OCI-LY3 (cell line): ENCODE measurements at regions not wholly inside any gene's neighbourhood (a gene's known extent, or its start where the extent isn't known, plus 50 kb on each side); places are given as distances from the start of the nearest gene placed in this dataset.
A peak's percentile ranks its signal among the peaks of the same experiment; 100 is the strongest.

Source experiments
- H2AFZ ChIP-seq: fragments of 200-600, 300-600 bp; shearing (Covaris generic); 2 replicates; pipeline ENCODE4 v1.6.0; 2014; ENCODE audit warnings: antibody characterized with exemption, low read depth, low read length
- H3K27ac ChIP-seq: fragments of 200-600, 300-600 bp; sonication (generic); 2 replicates; pipeline ENCODE4 v1.5.1; 2014; ENCODE audit warnings: mild to moderate bottlenecking, low read length, moderate library complexity, mixed read lengths
- H3K27me3 ChIP-seq: fragments of 200-600, 300-600 bp; sonication (generic); 2 replicates; pipeline ENCODE4 v1.6.1; 2014; ENCODE audit warnings: low read depth, low read length, mixed read lengths
- H3K36me3 ChIP-seq: fragments of 200-600, 300-600 bp; sonication (generic); replicated peaks from 2 replicates; pipeline ENCODE3; 2014; ENCODE audit warnings: low read depth, low read length, mixed read lengths
- H3K4me1 ChIP-seq: fragments of 300-600, 200-600 bp; sonication (generic); 2 replicates; pipeline ENCODE4 v1.6.1; 2014; ENCODE audit warnings: low read length, mixed read lengths
- H3K4me2 ChIP-seq: fragments of 200-600, 300-600 bp; sonication (generic); 2 replicates; pipeline ENCODE4 v1.6.1; 2014; ENCODE audit warnings: low read length, mixed read lengths
- H3K4me3 ChIP-seq: fragments of 300-600, 200-600 bp; sonication (generic); 2 replicates; pipeline ENCODE4 v1.5.1; 2014; ENCODE audit warnings: antibody characterized with exemption, mild to moderate bottlenecking, low read length, moderate library complexity
- H3K79me2 ChIP-seq: fragments of 300-600, 200-600 bp; shearing (Covaris generic); 2 replicates; pipeline ENCODE4 v1.6.1; 2014; ENCODE audit warnings: mild to moderate bottlenecking, low read length, mixed read lengths
- H3K9ac ChIP-seq: fragments of 300-600, 200-600 bp; shearing (Covaris generic); 2 replicates; pipeline ENCODE4 v1.6.0; 2014; ENCODE audit warnings: mild to moderate bottlenecking, low read length, moderate library complexity
- H3K9me3 ChIP-seq: fragments of 200-600, 300-600 bp; shearing (Covaris generic); 2 replicates; pipeline ENCODE4 v1.6.1; 2014; ENCODE audit warnings: low read length, mixed read lengths; ENCODE audit not compliant: insufficient read depth
- H4K20me1 ChIP-seq: fragments of 200-600, 300-600 bp; sonication (generic); 2 replicates; pipeline ENCODE4 v1.6.1; 2016; ENCODE audit warnings: low read length, mixed read lengths; ENCODE audit not compliant: insufficient read depth
- CTCF ChIP-seq: fragments of 200-600, 300-600 bp; sonication (generic); IDR thresholded peaks from 2 replicates; pipeline ENCODE4 v1.5.1; 2014; ENCODE audit warnings: antibody characterized with exemption, low read length, low read depth
- EZH2phosphoT487 ChIP-seq: fragments of 200-600 bp; shearing (Covaris generic); IDR thresholded peaks from 2 replicates; pipeline ENCODE4 v1.6.1; 2018; ENCODE audit warnings: antibody characterized with exemption, mixed run types, low read depth

- H3K27me3 ChIP-seq, result no peaks in the 10 kb centered on the region
- no peak for TF ChIP-seq EZH2phosphoT487
- no peak for TF ChIP-seq CTCF
- no peaks in the 10 kb centered on the region for H3K36me3 ChIP-seq
- H4K20me1 ChIP-seq, result no peaks in the 10 kb centered on the region
- no peak overlapping the region for H3K9ac ChIP-seq
- H3K4me3 ChIP-seq, result no peak overlapping the region
- no peak overlapping the region for H3K4me2 ChIP-seq
- H3K79me2 ChIP-seq, result no peaks in the 10 kb centered on the region
- H3K4me1 ChIP-seq, result no peaks in the 10 kb centered on the region
- 0 out of 2 replicates have a peak overlapping the region, but pooled peaks have one; percentile 63 for H2AFZ ChIP-seq
- no peak overlapping the region for H3K27ac ChIP-seq
- no peaks in the 10 kb centered on the region for H3K9me3 ChIP-seq
Observed at GRCh38 chr4:117327491-117327890, 242.1 kb upstream of the TRAM1L1 start.

- TF ChIP-seq EZH2phosphoT487, result no peak
- TF ChIP-seq CTCF, result no peak
- H3K4me1 ChIP-seq, result no peaks in the 10 kb centered on the region
- H3K27me3 ChIP-seq, result no peaks in the 10 kb centered on the region
- no peaks in the 10 kb centered on the region for H3K36me3 ChIP-seq
- H4K20me1 ChIP-seq, result no peaks in the 10 kb centered on the region
- H2AFZ ChIP-seq, result no peak overlapping the region
- no peak overlapping the region for H3K9ac ChIP-seq
- no peak overlapping the region for H3K27ac ChIP-seq
- H3K4me3 ChIP-seq, result no peak overlapping the region
- H3K79me2 ChIP-seq, result no peaks in the 10 kb centered on the region
- H3K9me3 ChIP-seq, result no peaks in the 10 kb centered on the region
- no peak overlapping the region for H3K4me2 ChIP-seq
Observed at GRCh38 chr4:117328333-117328732, 243.0 kb upstream of the TRAM1L1 start.

- TF ChIP-seq CTCF (no peak), EZH2phosphoT487 (no peak)
Observed at GRCh38 chr4:117331817-117332216, 246.4 kb upstream of the TRAM1L1 start.

GRCh38 chr4:117334451-117335188 is 249.2 kb upstream of the TRAM1L1 start:
- no peaks in the 10 kb centered on the region for H3K27me3 ChIP-seq
- no peak overlapping the region for H3K27ac ChIP-seq
- H3K9me3 ChIP-seq, result no peaks in the 10 kb centered on the region
- H3K4me1 ChIP-seq, result peaks cover 9% of the 10 kb centered on the region
- no peaks in the 10 kb centered on the region for H3K79me2 ChIP-seq
- no peak overlapping the region for H2AFZ ChIP-seq
- no peak overlapping the region for H3K9ac ChIP-seq
- no peak overlapping the region; the same call in 1 of the 2 replicates for H3K4me2 ChIP-seq
- TF ChIP-seq EZH2phosphoT487 (no peak), CTCF (no peak)
- H4K20me1 ChIP-seq, result no peaks in the 10 kb centered on the region
- H3K36me3 ChIP-seq, result no peaks in the 10 kb centered on the region
- H3K4me3 ChIP-seq, result no peak overlapping the region

More at GRCh38 chr4:117331817-117332216, 246.4 kb upstream of the TRAM1L1 start:
- Histone ChIP-seq H3K9ac (no peak overlapping the region), H3K4me3 (no peak overlapping the region), H3K4me2 (no peak overlapping the region), H3K79me2 (no peaks in the 10 kb centered on the region), H2AFZ (no peak overlapping the region), H3K9me3 (no peaks in the 10 kb centered on the region), H3K27me3 (no peaks in the 10 kb centered on the region), H3K4me1 (peaks cover 9% of the 10 kb centered on the region), H3K27ac (no peak overlapping the region), H3K36me3 (no peaks in the 10 kb centered on the region), H4K20me1 (no peaks in the 10 kb centered on the region)
